H1 (cell line): ENCODE measurements at regions not wholly inside any gene's neighbourhood (a gene's known extent, or its start where the extent isn't known, plus 50 kb on each side); places are given as distances from the start of the nearest gene placed in this dataset.

ENCODE experiments used
- CTCF ChIA-PET: fragments of 300-600 bp; sonication (Branson Sonifier 250); formaldehyde crosslinking; loops from one replicate; lab custom pipeline; 2021; ENCODE audit not compliant: partially characterized antibody; lab: Charles Lee
- POLR2A ChIA-PET: fragments of 300-600 bp; sonication (Branson Sonifier 250); formaldehyde crosslinking; loops from one replicate; lab custom pipeline; 2021; ENCODE audit warnings: inconsistent platforms; ENCODE audit not compliant: partially characterized antibody; lab: Charles Lee
- DNase-seq, 2 experiments: peaks; one replicate each; pipeline versions ENCODE4 v3.0.0 to v3.0.0-alpha.2; 2010 to 2022; ENCODE audit warnings: low spot score in 2 of 2, low read depth in 1 of 2, mixed read lengths in 1 of 2
- FAIRE-seq: peaks from 2 replicates; lab custom pipeline; 2011; peaks lifted over from hg19 to GRCh38; lab: Jason Lieb, UNC
- H2AFZ ChIP-seq: 2 replicates; pipeline ENCODE4 v1.8.1; 2012; ENCODE audit warnings: low read length, inconsistent platforms
- H2AK5ac ChIP-seq: 2 replicates; pipeline ENCODE4 v1.6.1; 2013; ENCODE audit warnings: low read depth, low read length
- H2BK120ac ChIP-seq: replicated peaks from 2 replicates; pipeline ENCODE3; 2013; ENCODE audit warnings: low read depth, low read length, inconsistent platforms
- H2BK12ac ChIP-seq: 2 replicates; pipeline ENCODE4 v1.6.1; 2013; ENCODE audit warnings: low read depth, low read length
- H2BK15ac ChIP-seq: 2 replicates; pipeline ENCODE4 v1.6.1; 2013; ENCODE audit warnings: low read length
- H2BK20ac ChIP-seq: 2 replicates; pipeline ENCODE4 v1.6.1; 2013; ENCODE audit warnings: low read length
- H2BK5ac ChIP-seq: 2 replicates; pipeline ENCODE4 v1.6.1; 2013; ENCODE audit warnings: low read depth, low read length
- H3K14ac ChIP-seq: 2 replicates; pipeline ENCODE4 v1.6.1; 2013; ENCODE audit warnings: inconsistent platforms; ENCODE audit not compliant: insufficient read length
- H3K18ac ChIP-seq: 2 replicates; pipeline ENCODE4 v1.6.1; 2013; ENCODE audit warnings: low read length; ENCODE audit errors: extremely low read depth
- H3K23ac ChIP-seq: 2 replicates; pipeline ENCODE4 v1.6.1; 2013; ENCODE audit warnings: inconsistent platforms; ENCODE audit not compliant: insufficient read length
- H3K23me2 ChIP-seq: 2 replicates; pipeline ENCODE4 v1.6.1; 2013; ENCODE audit warnings: low read depth, low read length
- H3K27ac ChIP-seq: 2 replicates; pipeline ENCODE4 v1.6.1; 2011; ENCODE audit warnings: low read depth, low read length, inconsistent platforms
- H3K27me3 ChIP-seq, 4 experiments: replicated peaks in 1 of 4; 1 replicate in 1 of 4; 2 replicates in 3 of 4; pipeline versions ENCODE4 v1.6.1 to v1.8.1; 2011 to 2013; ENCODE audit warnings: low read length in 3 of 4, mild to moderate bottlenecking in 3 of 4, inconsistent platforms in 2 of 4, mixed read lengths in 2 of 4, moderate library complexity in 1 of 4; ENCODE audit not compliant: control insufficient read depth in 3 of 4, insufficient read depth in 3 of 4; ENCODE audit errors: extremely low read depth in 1 of 4
- H3K36me3 ChIP-seq, 4 experiments: 2 replicates each; pipeline versions ENCODE4 v1.6.1 to v1.8.1; 2011 to 2013; ENCODE audit warnings: mild to moderate bottlenecking in 4 of 4, low read length in 3 of 4, moderate library complexity in 2 of 4, control low read depth in 1 of 4, inconsistent platforms in 1 of 4; ENCODE audit not compliant: insufficient read depth in 4 of 4, control insufficient read depth in 2 of 4
- H3K4ac ChIP-seq: replicated peaks from 2 replicates; pipeline ENCODE3; 2013; ENCODE audit warnings: low read length, low read depth, mixed read lengths, inconsistent platforms; ENCODE audit not compliant: insufficient read length
- H3K4me1 ChIP-seq, 4 experiments: replicated peaks in 1 of 4; 1 replicate in 1 of 4; 2 replicates in 3 of 4; pipeline versions ENCODE4 v1.6.1 to v1.8.1; 2011 to 2013; ENCODE audit warnings: low read length in 3 of 4, inconsistent platforms in 2 of 4, mixed read lengths in 1 of 4; ENCODE audit not compliant: insufficient read depth in 4 of 4, control insufficient read depth in 3 of 4
- H3K4me2 ChIP-seq, 2 experiments: 2 replicates each; pipeline versions ENCODE4 v1.6.1 to v1.8.1; 2011 to 2013; ENCODE audit warnings: low read depth in 2 of 2, low read length in 2 of 2, control low read depth in 1 of 2, inconsistent platforms in 1 of 2, mild to moderate bottlenecking in 1 of 2; ENCODE audit not compliant: insufficient read depth in 1 of 2
- H3K4me3 ChIP-seq, 4 experiments: fragments of 200-600, 300-600 bp in 1 of 4; sonication (generic), shearing (Covaris generic), sonication (Bioruptor Twin) in 1 of 4; 2 replicates each; pipeline versions ENCODE4 v1.5.1 to v1.8.1; 2011 to 2016; ENCODE audit warnings: low read length in 4 of 4, low read depth in 3 of 4, control low read depth in 2 of 4, inconsistent platforms in 2 of 4, mild to moderate bottlenecking in 2 of 4, mixed read lengths in 1 of 4, moderate library complexity in 1 of 4; ENCODE audit not compliant: insufficient read depth in 2 of 4; ENCODE audit errors: extremely low read depth in 1 of 4
- H3K56ac ChIP-seq: replicated peaks from 2 replicates; pipeline ENCODE3; 2013; ENCODE audit warnings: low read depth, mild to moderate bottlenecking, mixed read lengths, low read length, inconsistent platforms; ENCODE audit not compliant: insufficient read length
- H3K79me1 ChIP-seq: 2 replicates; pipeline ENCODE4 v1.6.1; 2013; ENCODE audit warnings: low read depth, low read length, control low read depth
- H3K79me2 ChIP-seq, 2 experiments: 2 replicates each; pipeline versions ENCODE4 v1.6.1 to v1.8.1; 2012 to 2013; ENCODE audit warnings: low read length in 2 of 2, mild to moderate bottlenecking in 2 of 2, inconsistent platforms in 1 of 2; ENCODE audit not compliant: insufficient read depth in 2 of 2, control insufficient read depth in 1 of 2
- H3K9ac ChIP-seq, 4 experiments: replicated peaks in 1 of 4; 1 replicate in 1 of 4; 2 replicates in 3 of 4; pipeline versions ENCODE4 v1.6.1 to v1.8.1; 2011 to 2013; ENCODE audit warnings: low read depth in 3 of 4, low read length in 3 of 4, control low read depth in 2 of 4, mild to moderate bottlenecking in 2 of 4, moderate library complexity in 2 of 4, inconsistent platforms in 1 of 4; ENCODE audit errors: extremely low read depth in 1 of 4
- H3K9me3 ChIP-seq, 2 experiments: 2 replicates each; pipeline versions ENCODE4 v1.6.1 to v1.8.1; 2012 to 2013; ENCODE audit warnings: mild to moderate bottlenecking in 2 of 2, moderate library complexity in 2 of 2, control low read depth in 1 of 2, inconsistent platforms in 1 of 2, low read depth in 1 of 2, low read length in 1 of 2, mixed read lengths in 1 of 2; ENCODE audit not compliant: insufficient read depth in 2 of 2
- H4K20me1 ChIP-seq, 2 experiments: replicated peaks in 1 of 2; 2 replicates each; pipeline versions ENCODE3 to v1.8.1; 2011 to 2013; ENCODE audit warnings: inconsistent platforms in 2 of 2, low read length in 2 of 2, mild to moderate bottlenecking in 1 of 2; ENCODE audit not compliant: insufficient read depth in 2 of 2, control insufficient read depth in 1 of 2
- H4K5ac ChIP-seq: 2 replicates; pipeline ENCODE4 v1.6.1; 2013; ENCODE audit warnings: low read length, low read depth, mixed read lengths, inconsistent platforms; ENCODE audit not compliant: insufficient read length
- H4K8ac ChIP-seq: 2 replicates; pipeline ENCODE4 v1.8.0; 2013; ENCODE audit warnings: mild to moderate bottlenecking, moderate library complexity, low read length, inconsistent platforms; ENCODE audit not compliant: insufficient read depth; ENCODE audit errors: extremely low read depth
- H4K91ac ChIP-seq: replicated peaks from 2 replicates; pipeline ENCODE3; 2013; ENCODE audit warnings: low read length, mixed read lengths, inconsistent platforms; ENCODE audit not compliant: insufficient read length
- BCL11A ChIP-seq, 2 experiments: IDR thresholded peaks; one replicate each; pipeline ENCODE4 v1.6.1; 2011; ENCODE audit warnings: low read depth in 2 of 2, low read length in 2 of 2, mild to moderate bottlenecking in 2 of 2
- CBX8 ChIP-seq: fragments of 300-800, 300-1000 bp; sonication (generic); IDR thresholded peaks from 2 replicates; pipeline ENCODE4 v1.7.1; 2016; ENCODE audit warnings: low read depth, low read length, borderline replicate concordance
- EZH2 ChIP-seq: fragments of 200-600 bp; sonication (generic); IDR thresholded peaks from 2 replicates; pipeline ENCODE4 v1.7.1; 2012; ENCODE audit warnings: low read depth, mild to moderate bottlenecking, moderate library complexity, low read length, inconsistent platforms; ENCODE audit not compliant: severe bottlenecking
- GABPA ChIP-seq: IDR thresholded peaks from 2 replicates; pipeline ENCODE4 v1.6.1; 2011; ENCODE audit warnings: mild to moderate bottlenecking, low read length, moderate library complexity, borderline replicate concordance; ENCODE audit not compliant: insufficient read depth
- GTF2F1 ChIP-seq: IDR thresholded peaks from 2 replicates; pipeline ENCODE4 v1.6.1; 2012; ENCODE audit warnings: low read depth, low read length, improper control_type of control experiment, borderline replicate concordance
- MAX ChIP-seq: IDR thresholded peaks from 2 replicates; pipeline ENCODE4 v1.6.1; 2012; ENCODE audit warnings: inconsistent platforms
- NRF1 ChIP-seq: IDR thresholded peaks from 2 replicates; pipeline ENCODE4 v1.6.1; 2011; ENCODE audit warnings: mild to moderate bottlenecking, low read depth, low read length, improper control_type of control experiment
- RAD21 ChIP-seq, 2 experiments: IDR thresholded peaks in 1 of 2; conservative IDR thresholded peaks in 1 of 2; 2 replicates each; pipeline ENCODE4 v1.6.1; 2011; ENCODE audit warnings: low read depth in 2 of 2, low read length in 2 of 2, improper control_type of control experiment in 1 of 2, inconsistent platforms in 1 of 2, mild to moderate bottlenecking in 1 of 2, moderate library complexity in 1 of 2
- RFX5 ChIP-seq: IDR thresholded peaks from 2 replicates; pipeline ENCODE4 v1.6.1; 2011; ENCODE audit warnings: low read depth, low read length, improper control_type of control experiment, borderline replicate concordance
- RNF2 ChIP-seq: fragments of 200-900, 300-1000 bp; sonication (generic); IDR thresholded peaks from 2 replicates; pipeline ENCODE4 v1.7.1; 2016; ENCODE audit warnings: borderline replicate concordance, low read depth, mild to moderate bottlenecking, antibody characterized with exemption, low read length; ENCODE audit not compliant: poor library complexity, severe bottlenecking; ENCODE audit errors: missing control alignments
- SIN3A ChIP-seq, 2 experiments: IDR thresholded peaks in 1 of 2; conservative IDR thresholded peaks in 1 of 2; 2 replicates each; pipeline ENCODE4 v1.6.1; 2011 to 2012; ENCODE audit warnings: low read length in 2 of 2, improper control_type of control experiment in 1 of 2, low read depth in 1 of 2, mild to moderate bottlenecking in 1 of 2
- SRF ChIP-seq: IDR thresholded peaks from 2 replicates; pipeline ENCODE4 v1.6.1; 2011; ENCODE audit warnings: mild to moderate bottlenecking, low read depth, low read length, moderate library complexity

DNA sequence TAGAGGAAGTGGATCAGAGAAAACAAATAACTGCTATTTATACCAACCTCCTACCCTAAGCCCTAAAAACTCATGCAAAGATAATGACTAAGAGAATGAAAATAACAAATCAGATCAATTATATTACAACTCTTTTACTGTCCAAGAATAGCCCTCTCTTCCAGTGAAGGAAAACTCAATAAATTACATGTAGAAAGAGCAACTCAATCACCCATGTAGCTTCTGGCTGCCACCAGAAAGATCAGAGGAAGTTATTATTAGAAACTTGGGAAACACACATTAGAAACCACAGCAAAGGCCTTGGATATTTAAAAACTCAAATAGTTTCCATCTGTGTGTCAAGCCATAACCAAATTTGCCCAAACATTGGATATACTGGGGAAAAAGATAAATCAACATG is 134.0 kb upstream of the TARS1 start:
- Histone ChIP-seq H2BK20ac (no peak overlapping the region), H3K4me1 (no peaks in the 10 kb centered on the region), H3K9ac (no peak overlapping the region), H3K56ac (no peak overlapping the region), H3K36me3 (no peaks in the 10 kb centered on the region), H3K14ac (no peak overlapping the region), H3K79me2 (no peaks in the 10 kb centered on the region), H2AFZ (no peak overlapping the region), H4K20me1 (no peaks in the 10 kb centered on the region), H2BK12ac (no peak overlapping the region), H3K4me2 (no peak overlapping the region), H3K18ac (no peak overlapping the region), H3K23me2 (no peaks in the 10 kb centered on the region), H4K91ac (no peak overlapping the region), H3K27me3 (no peaks in the 10 kb centered on the region), H2AK5ac (no peak overlapping the region), H4K8ac (no peak overlapping the region), H3K4me3 (no peak overlapping the region), H3K9me3 (no peaks in the 10 kb centered on the region), H2BK15ac (no peak overlapping the region), H3K79me1 (no peaks in the 10 kb centered on the region), H2BK120ac (no peak overlapping the region), H4K5ac (no peak overlapping the region), H3K4ac (no peak overlapping the region), H3K27ac (no peak overlapping the region), H2BK5ac (no peak overlapping the region), H3K23ac (no peak overlapping the region)
- ChIA-PET CTCF (interaction anchor here (1.5 kb wide), 1 partner anchor 10 kb away, joined by 6 read pairs; no protein-coding TSS in a partner anchor), POLR2A (no interaction called here)
- FAIRE-seq, result no peak
- no peak for DNase-seq
- TF ChIP-seq BCL11A (IDR thresholded peaks at IDR 0.05; ENCODE audit: low read depth in 2 of 2, low read length in 2 of 2), result no peak
- no peak for TF ChIP-seq EZH2
- no peak for TF ChIP-seq RAD21 (IDR thresholded peaks at IDR 0.05 in 1 of 2, conservative IDR thresholded peaks at IDR 0.05 in 1 of 2; ENCODE audit: low read depth in 2 of 2, low read length in 2 of 2)
- TF ChIP-seq NRF1, result no peak
- no peak for TF ChIP-seq RNF2
- TF ChIP-seq MAX, result no peak
- no peak for TF ChIP-seq RFX5
- no peak for TF ChIP-seq GABPA
- TF ChIP-seq GTF2F1, result no peak
- TF ChIP-seq SIN3A (conservative IDR thresholded peaks at IDR 0.05 in 1 of 2, IDR thresholded peaks at IDR 0.05 in 1 of 2; ENCODE audit: low read depth in 1 of 2, low read length in 2 of 2), result no peak
- TF ChIP-seq SRF, result no peak
- TF ChIP-seq CBX8, result no peak
